GM18951 (cell line): ENCODE measurements at regions not wholly inside any gene's neighbourhood (a gene's known extent, or its start where the extent isn't known, plus 50 kb on each side); places are given as distances from the start of the nearest gene placed in this dataset.

Experiments used
- POLR2A ChIP-seq: IDR thresholded peaks from 4 replicates; pipeline ENCODE4 v1.6.1; 2011; ENCODE audit warnings: mild to moderate bottlenecking; ENCODE audit not compliant: insufficient read length, insufficient read depth; ENCODE audit errors: extremely low read depth
- in situ Hi-C: fragments of 300-500 bp; cut with MboI; formaldehyde crosslinking; loops from one replicate; pipeline ENCODE4 v1.12.0; 2022; ENCODE audit warnings: low sequenced_read_pairs, mixed read lengths, inconsistent platforms; ENCODE audit not compliant: unreplicated experiment

DNA sequence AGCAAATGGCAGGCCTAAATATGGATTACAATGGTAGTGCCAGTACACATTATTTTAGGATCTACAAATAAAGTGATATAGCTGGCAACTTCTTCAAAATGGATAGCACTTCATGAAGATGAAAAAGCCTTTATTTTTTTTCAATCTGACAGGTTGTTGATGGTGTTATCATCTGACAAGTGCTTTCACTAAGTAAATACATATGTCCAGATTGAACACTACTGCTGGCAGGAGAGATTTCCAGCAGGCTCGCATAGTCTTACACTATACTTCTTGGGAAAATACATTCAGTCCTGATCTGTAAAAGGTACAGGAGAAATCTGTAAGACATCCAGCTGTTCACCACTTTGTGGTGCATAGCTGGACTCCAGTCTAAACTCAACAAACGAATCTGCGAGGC, 50.9 kb upstream of the ALCAM start:
- in situ Hi-C loops, result no loop called here
- TF ChIP-seq POLR2A, result no peak

DNA sequence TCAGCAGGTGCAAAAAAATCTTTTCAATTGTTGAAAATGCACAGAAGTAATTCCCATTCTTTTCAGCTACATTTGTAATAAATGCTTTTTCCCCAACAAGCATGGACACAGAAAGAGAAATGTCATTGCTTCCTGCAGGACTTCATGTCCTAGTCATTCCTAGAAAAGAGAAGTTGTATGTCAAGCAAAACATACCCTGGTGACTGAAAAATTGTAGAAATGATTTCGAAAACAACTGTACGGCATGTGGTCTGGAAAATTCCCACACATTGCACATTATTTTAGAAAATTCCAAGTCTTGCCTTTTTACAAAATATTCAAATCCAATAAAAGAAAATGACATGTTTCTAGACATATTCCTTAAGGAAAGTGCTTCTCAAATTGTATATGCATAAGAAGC, 50.4 kb upstream of the ALCAM start:
- no peak for TF ChIP-seq POLR2A
- in situ Hi-C loops, result no loop called here
